Right atrium auricular region (tissue), 2 donors: ENCODE measurements at regions not wholly inside any gene's neighbourhood (a gene's known extent, or its start where the extent isn't known, plus 50 kb on each side); places are given as distances from the start of the nearest gene placed in this dataset.
"Not testable (repeated sequence)": the region's sequence is repeated elsewhere in the genome, so short reads cannot be mapped to it uniquely, and the experiment has no call there.

ENCODE experiments used
- DNase-seq: peaks from one replicate; pipeline ENCODE4 v3.0.0-alpha.2; 2019; ENCODE audit warnings: low spot score
- H3K27ac ChIP-seq, 2 donors: fragments of 200-600 bp; sonication (generic); 1 replicate in 1 of 2; 2 replicates in 1 of 2; pipeline ENCODE4 v1.5.1; 2016 to 2019
- H3K27me3 ChIP-seq, 2 donors: fragments of 200-600 bp; sonication (generic); one replicate each; pipeline versions ENCODE4 v1.5.1 to v1.6.0; 2017 to 2019
- H3K36me3 ChIP-seq: fragments of 200-600 bp; sonication (generic); one replicate; pipeline ENCODE4 v1.5.1; 2016
- H3K4me1 ChIP-seq, 2 donors: fragments of 200-600 bp; sonication (generic); one replicate each; pipeline versions ENCODE4 v1.5.1 to v1.6.0; 2017 to 2019
- H3K4me3 ChIP-seq, 2 donors: fragments of 200-600 bp; sonication (generic); 1 replicate in 1 of 2; 2 replicates in 1 of 2; pipeline ENCODE4 v1.5.1; 2017 to 2019; ENCODE audit warnings: mild to moderate bottlenecking in 1 of 2, moderate library complexity in 1 of 2
- H3K9me3 ChIP-seq, 2 donors: fragments of 200-600 bp; sonication (generic); one replicate each; pipeline ENCODE4 v1.5.1; 2019
- TF ChIP-seq, protein P1 (sequence below), 2 donors: fragments of 200-600 bp; sonication (generic); IDR thresholded peaks; one replicate each; pipeline ENCODE4 v1.5.1; 2019; ENCODE audit warnings: antibody characterized with exemption in 2 of 2

- DNase-seq = no peak
- TF ChIP-seq, protein P1, sequence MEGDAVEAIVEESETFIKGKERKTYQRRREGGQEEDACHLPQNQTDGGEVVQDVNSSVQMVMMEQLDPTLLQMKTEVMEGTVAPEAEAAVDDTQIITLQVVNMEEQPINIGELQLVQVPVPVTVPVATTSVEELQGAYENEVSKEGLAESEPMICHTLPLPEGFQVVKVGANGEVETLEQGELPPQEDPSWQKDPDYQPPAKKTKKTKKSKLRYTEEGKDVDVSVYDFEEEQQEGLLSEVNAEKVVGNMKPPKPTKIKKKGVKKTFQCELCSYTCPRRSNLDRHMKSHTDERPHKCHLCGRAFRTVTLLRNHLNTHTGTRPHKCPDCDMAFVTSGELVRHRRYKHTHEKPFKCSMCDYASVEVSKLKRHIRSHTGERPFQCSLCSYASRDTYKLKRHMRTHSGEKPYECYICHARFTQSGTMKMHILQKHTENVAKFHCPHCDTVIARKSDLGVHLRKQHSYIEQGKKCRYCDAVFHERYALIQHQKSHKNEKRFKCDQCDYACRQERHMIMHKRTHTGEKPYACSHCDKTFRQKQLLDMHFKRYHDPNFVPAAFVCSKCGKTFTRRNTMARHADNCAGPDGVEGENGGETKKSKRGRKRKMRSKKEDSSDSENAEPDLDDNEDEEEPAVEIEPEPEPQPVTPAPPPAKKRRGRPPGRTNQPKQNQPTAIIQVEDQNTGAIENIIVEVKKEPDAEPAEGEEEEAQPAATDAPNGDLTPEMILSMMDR (IDR thresholded peaks at IDR 0.05) = no peak
- Histone ChIP-seq H3K4me1 (no peaks in the 10 kb centered on the region), H3K4me3 (no peak overlapping the region), H3K36me3 (no peaks in the 10 kb centered on the region), H3K9me3 (no peaks in the 10 kb centered on the region), H3K27ac (no peak overlapping the region), H3K27me3 (no peaks in the 10 kb centered on the region)
Measured at GRCh38 chr10:131822692-131823245, 78.0 kb upstream of the PPP2R2D start.

GRCh38 chr10:131823601-131824099, 77.2 kb upstream of the PPP2R2D start:
- H3K4me1 ChIP-seq, H3K9me3 ChIP-seq, H3K36me3 ChIP-seq, H3K27me3 ChIP-seq, H3K4me3 ChIP-seq, DNase-seq, H3K27ac ChIP-seq: not testable (repeated sequence)

DNA sequence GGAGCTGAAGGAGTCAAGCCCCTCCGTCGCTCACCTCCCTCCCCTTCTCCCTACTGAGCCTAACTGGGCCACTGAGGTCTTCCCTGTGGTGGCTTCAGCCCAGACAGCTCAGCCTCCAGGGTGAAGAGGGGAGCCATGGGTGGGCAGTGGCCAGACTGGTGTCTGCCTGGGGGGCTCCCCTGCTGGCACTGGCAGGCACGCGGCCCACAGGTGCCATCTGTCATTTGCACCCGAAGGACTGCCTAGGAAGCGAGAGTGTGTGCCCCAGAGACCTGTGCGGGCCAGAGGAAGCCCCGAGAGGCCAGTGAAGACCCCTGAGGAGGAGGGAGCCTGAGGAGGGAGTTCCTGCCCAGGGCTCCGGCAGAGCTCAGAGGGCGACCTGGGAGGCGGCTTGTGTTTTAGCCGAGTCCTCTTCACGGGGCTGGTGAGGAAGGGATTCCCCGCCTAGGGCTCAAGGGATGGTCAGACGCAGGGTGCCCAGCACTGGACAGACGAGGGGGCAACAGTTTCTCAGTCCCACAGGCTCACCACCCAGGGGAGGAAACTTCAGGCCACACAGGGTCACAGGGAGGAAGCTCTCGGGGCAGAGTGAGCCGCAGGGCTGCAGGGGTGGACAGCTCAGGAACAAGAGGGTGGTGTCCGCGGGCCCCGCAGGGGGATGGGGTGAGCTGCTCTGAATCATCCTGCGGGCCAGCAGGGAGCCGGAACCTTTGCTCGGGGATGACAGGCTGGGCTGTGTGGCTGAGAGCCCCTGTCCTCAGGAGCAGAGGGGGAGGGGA, 76.2 kb upstream of the PPP2R2D start:
- H3K9me3 ChIP-seq = no peaks in the 10 kb centered on the region
- H3K27ac ChIP-seq = no peak overlapping the region
- H3K36me3 ChIP-seq = no peaks in the 10 kb centered on the region
- no peaks in the 10 kb centered on the region for H3K27me3 ChIP-seq
- H3K4me3 ChIP-seq = no peak overlapping the region
- TF ChIP-seq, protein P1 (IDR thresholded peaks at IDR 0.05) = no peak
- no peaks in the 10 kb centered on the region for H3K4me1 ChIP-seq
- DNase-seq = no peak

DNA sequence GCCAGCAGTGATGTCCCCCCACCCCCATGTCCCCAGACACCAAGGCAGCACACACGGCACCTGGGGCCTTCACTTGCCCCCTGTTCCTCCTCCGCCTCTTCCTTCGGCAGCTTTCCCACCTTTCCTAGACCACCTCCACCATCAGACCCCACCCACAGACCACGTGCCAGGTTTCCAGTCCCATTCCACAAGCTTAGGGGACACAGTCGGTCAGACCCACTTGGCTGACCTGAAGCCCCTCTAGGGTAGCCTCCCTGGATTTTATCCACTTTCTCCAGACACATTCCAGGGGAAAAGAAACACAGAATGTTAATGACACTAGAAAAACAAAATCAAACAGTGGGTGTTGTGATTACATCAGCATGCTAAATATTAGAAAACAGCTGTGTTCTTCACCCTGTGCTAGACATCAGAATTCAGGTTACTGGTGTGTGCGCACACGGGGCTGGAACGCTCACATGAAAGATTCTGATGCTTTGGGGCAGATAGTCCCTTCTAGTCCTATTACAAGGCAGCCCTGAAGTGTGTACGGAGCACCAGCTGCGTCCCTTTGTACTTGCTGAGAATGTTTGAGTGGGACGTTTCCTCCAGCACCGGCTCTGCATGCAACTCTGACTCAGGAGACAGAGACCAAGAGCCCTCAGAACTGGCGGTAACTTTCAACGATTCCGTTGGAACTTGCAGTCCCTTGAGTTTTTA, 75.5 kb upstream of the PPP2R2D start:
- TF ChIP-seq, protein P1 (IDR thresholded peaks at IDR 0.05) = no peak
- Histone ChIP-seq H3K36me3 (no peaks in the 10 kb centered on the region), H3K9me3 (no peaks in the 10 kb centered on the region), H3K27me3 (no peaks in the 10 kb centered on the region), H3K27ac (no peak overlapping the region), H3K4me3 (no peak overlapping the region), H3K4me1 (no peaks in the 10 kb centered on the region)
- no peak for DNase-seq

- H3K4me3 ChIP-seq = no peak overlapping the region
- no peaks in the 10 kb centered on the region for H3K27me3 ChIP-seq
- no peak for DNase-seq
- H3K27ac ChIP-seq = no peak overlapping the region
- H3K36me3 ChIP-seq = no peaks in the 10 kb centered on the region
- H3K9me3 ChIP-seq = no peaks in the 10 kb centered on the region
- TF ChIP-seq, protein P1 (IDR thresholded peaks at IDR 0.05) = no peak
- H3K4me1 ChIP-seq = no peaks in the 10 kb centered on the region
Measured at GRCh38 chr10:131825960-131826650, 74.7 kb upstream of the PPP2R2D start.
